PC-3 (cell line): ENCODE measurements at regions not wholly inside any gene's neighbourhood (a gene's known extent, or its start where the extent isn't known, plus 50 kb on each side); places are given as distances from the start of the nearest gene placed in this dataset.
"Not testable (repeated sequence)": the region's sequence is repeated elsewhere in the genome, so short reads cannot be mapped to it uniquely, and the experiment has no call there.

ENCODE experiments used
- ATAC-seq: fragments of 200-7000 bp; cut with Tn5 transposase; 2 replicates; pipeline ENCODE4 v1.9.1; 2020; ENCODE audit warnings: mild to moderate bottlenecking, moderate library complexity
- BruUV-seq: library from RNA; stranded (reverse); fragments of 400-500 nt; replicated peaks from 2 replicates; lab custom pipeline; 2021; lab: Mats Ljungman, UMichigan
- CTCF ChIA-PET: fragments of 300-600 bp; sonication (Branson Sonifier 250); formaldehyde crosslinking; loops from one replicate; lab custom pipeline; 2022; ENCODE audit warnings: antibody characterized with exemption; lab: Charles Lee
- POLR2A ChIA-PET: fragments of 300-600 bp; sonication (Branson Sonifier 250); formaldehyde crosslinking; loops from one replicate; lab custom pipeline; 2022; ENCODE audit warnings: antibody characterized with exemption; ENCODE audit not compliant: unreplicated experiment; lab: Charles Lee
- DNase-seq: peaks from one replicate; pipeline ENCODE4 v3.0.0-alpha.2; 2015
- H2AFZ ChIP-seq: fragments of 300-600 bp; sonication (generic); 2 replicates; pipeline ENCODE4 v1.6.0; 2016; ENCODE audit warnings: antibody characterized with exemption, low read length
- H3F3A ChIP-seq: fragments of 300-600 bp; sonication (generic); one replicate; pipeline ENCODE4 v1.6.0; 2017; ENCODE audit warnings: antibody characterized with exemption, low read length, control low read depth, mild to moderate bottlenecking; ENCODE audit not compliant: unreplicated experiment
- H3K27ac ChIP-seq: fragments of 300-600 bp; sonication (generic); 2 replicates; pipeline ENCODE4 v1.5.1; 2016; ENCODE audit warnings: mild to moderate bottlenecking, low read length
- H3K27me3 ChIP-seq: fragments of 300-600 bp; sonication (generic); 2 replicates; pipeline ENCODE4 v1.6.1; 2016; ENCODE audit warnings: low read length, mixed read lengths
- H3K36me3 ChIP-seq: fragments of 300-600 bp; sonication (generic); 2 replicates; pipeline ENCODE4 v1.6.1; 2016; ENCODE audit warnings: low read depth, mixed run types, low read length, mixed read lengths
- H3K4me1 ChIP-seq: fragments of 300-600 bp; sonication (generic); 2 replicates; pipeline ENCODE4 v1.5.1; 2016; ENCODE audit warnings: low read length; ENCODE audit not compliant: insufficient read depth
- H3K4me2 ChIP-seq: fragments of 300-600 bp; sonication (generic); 2 replicates; pipeline ENCODE4 v1.6.0; 2016; ENCODE audit warnings: low read length
- H3K4me3 ChIP-seq: fragments of 300-600 bp; sonication (generic); 2 replicates; pipeline ENCODE4 v1.5.1; 2016; ENCODE audit warnings: mild to moderate bottlenecking, low read length, mixed read lengths
- H3K79me2 ChIP-seq: fragments of 300-600 bp; sonication (generic); 2 replicates; pipeline ENCODE4 v1.6.1; 2017; ENCODE audit warnings: low read length, mixed read lengths
- H3K9ac ChIP-seq: fragments of 300-600 bp; sonication (generic); 2 replicates; pipeline ENCODE4 v1.6.0; 2016; ENCODE audit warnings: mild to moderate bottlenecking, low read length
- H3K9me2 ChIP-seq: fragments of 300-600 bp; sonication (generic); replicated peaks from 2 replicates; pipeline ENCODE4 v1.6.1; 2016; ENCODE audit warnings: mixed run types, low read length, mixed read lengths
- H3K9me3 ChIP-seq: fragments of 300-600 bp; sonication (generic); 2 replicates; pipeline ENCODE4 v1.6.1; 2016; ENCODE audit warnings: low read length, mixed read lengths
- H4K20me1 ChIP-seq: fragments of 300-600 bp; sonication (generic); 2 replicates; pipeline ENCODE4 v1.6.1; 2016; ENCODE audit warnings: low read length, mixed read lengths
- EZH2 ChIP-seq: fragments of 300-600 bp; sonication (generic); IDR thresholded peaks from one replicate; pipeline ENCODE4 v1.6.1; 2017; ENCODE audit warnings: antibody characterized with exemption, mild to moderate bottlenecking, low read length; ENCODE audit not compliant: unreplicated experiment
- EZH2phosphoT487 ChIP-seq: fragments of 300-600 bp; sonication (generic); IDR thresholded peaks from 2 replicates; pipeline ENCODE4 v1.6.1; 2018; ENCODE audit warnings: mild to moderate bottlenecking, antibody characterized with exemption, low read length, borderline replicate concordance
- intact Hi-C: fragments of 100-400 bp; cut with micrococcal nuclease; formaldehyde crosslinking; loops from 2 replicates; pipeline ENCODE4 v1.9.0; 2023
- TF ChIP-seq, protein P1 (sequence below): fragments of 300-600 bp; sonication (generic); conservative IDR thresholded peaks from 2 replicates; pipeline ENCODE4 v1.5.1; 2017; ENCODE audit warnings: antibody characterized with exemption, low read depth, mild to moderate bottlenecking, low read length

DNA sequence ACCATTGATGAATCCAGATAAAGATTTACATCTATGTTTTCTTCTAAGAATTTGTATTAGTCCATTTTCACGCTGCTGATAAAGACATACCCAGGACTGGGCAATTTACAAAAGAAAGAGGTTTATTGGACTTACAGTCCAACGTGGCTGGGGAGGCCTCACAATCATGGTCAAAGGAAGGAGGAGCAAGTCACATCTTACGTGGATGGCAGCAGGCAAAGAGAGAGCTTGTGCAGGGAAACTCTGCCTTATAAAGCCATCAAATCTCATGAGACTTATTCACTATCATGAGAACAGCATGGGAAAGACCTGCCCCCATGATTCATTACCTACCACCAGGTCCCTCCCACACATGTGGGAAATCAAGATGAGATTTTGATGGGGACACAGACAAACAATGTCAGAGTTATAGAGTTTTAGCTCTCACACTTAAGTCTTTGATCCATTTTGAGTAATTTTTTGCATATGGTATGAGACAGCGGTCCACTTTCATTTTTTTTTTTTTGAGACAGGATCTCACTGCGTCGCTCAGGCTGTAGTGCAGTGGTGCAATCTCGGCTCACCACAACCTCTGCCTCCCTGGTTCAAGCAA, 53.5 kb upstream of the JADE2 start:
- CTCF ChIA-PET, result not testable (repeated sequence)

DNA sequence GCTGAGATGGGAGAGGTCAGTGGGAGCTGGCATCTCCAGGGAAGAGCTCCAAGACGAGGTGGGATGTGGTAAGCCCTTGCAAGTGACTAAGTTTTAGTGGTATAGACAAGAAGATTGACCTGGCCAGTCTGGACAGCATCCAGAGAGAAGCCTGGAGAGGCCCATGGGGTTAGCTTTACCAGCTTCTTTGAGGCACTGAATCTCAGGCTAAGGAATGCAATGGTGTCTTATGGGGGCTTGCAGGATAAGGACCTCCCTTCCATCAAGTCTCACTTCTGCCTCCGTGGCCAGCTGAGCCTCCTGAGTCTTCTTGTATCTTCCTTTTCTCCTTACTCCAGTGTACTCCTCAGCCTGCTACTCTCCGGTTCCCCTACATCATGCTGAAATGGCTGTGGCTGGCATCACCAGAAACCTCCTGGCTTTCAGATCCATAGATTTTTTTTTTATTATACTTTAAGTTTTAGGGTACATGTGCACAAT, 56.5 kb upstream of the JADE2 start:
- no peaks in the 10 kb centered on the region for H3K9me3 ChIP-seq
- CTCF ChIA-PET, result no interaction called here

More for the DNA sequence above, 53.5 kb upstream of the JADE2 start:
- POLR2A ChIA-PET, H3K4me2 ChIP-seq, DNase-seq, H4K20me1 ChIP-seq, H3K4me1 ChIP-seq, ATAC-seq, H3K27me3 ChIP-seq, H3K79me2 ChIP-seq, H3K9me3 ChIP-seq, H3K27ac ChIP-seq, H3K4me3 ChIP-seq, intact Hi-C loops, H2AFZ ChIP-seq, H3K36me3 ChIP-seq, H3F3A ChIP-seq, H3K9ac ChIP-seq, H3K9me2 ChIP-seq, BruUV-seq: not testable (repeated sequence)

DNA sequence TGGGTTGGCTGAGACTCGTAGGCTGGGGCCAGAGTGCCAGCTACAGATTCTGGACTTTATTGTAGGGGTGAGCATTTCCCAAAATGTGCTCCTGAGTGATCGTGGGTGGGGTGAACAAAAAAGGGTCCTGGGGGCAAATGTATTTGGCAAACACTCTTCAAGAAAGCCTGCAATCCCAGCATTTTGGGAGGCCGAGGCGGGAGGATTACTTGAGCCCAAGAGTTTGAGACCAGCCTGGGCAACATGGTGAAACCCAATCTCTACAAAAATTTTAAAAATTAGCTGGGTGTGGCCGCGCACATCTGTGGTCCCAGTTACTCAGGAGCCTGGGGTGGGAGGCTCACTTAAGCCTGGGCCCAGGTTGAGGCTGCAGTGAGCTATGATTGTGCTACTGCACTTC, 55.5 kb upstream of the CDKN2AIPNL start:
- no peak overlapping the region for H3K27ac ChIP-seq
- peaks cover 13% of the 10 kb centered on the region; the same call in 1 of the 2 replicates for H3K4me1 ChIP-seq
- no peaks in the 10 kb centered on the region for H3K9me2 ChIP-seq
- intact Hi-C loops, result loop anchor here (5.0 kb wide), 3 partner anchors 40 to 55 kb away; partner anchors contain the start of gene CDKN2AIPNL
- no peaks in the 10 kb centered on the region for H4K20me1 ChIP-seq
- ChIA-PET POLR2A (interaction anchor here (0.6 to 0.9 kb wide), 2 partner anchors 36 to 58 kb away, joined by 4 to 5 read pairs; no protein-coding TSS in a partner anchor), CTCF (interaction anchor here (0.6 kb wide), 1 partner anchor 44 kb away, joined by 3 read pairs; no protein-coding TSS in a partner anchor)
- no peaks in the 10 kb centered on the region for H3K36me3 ChIP-seq
- no peaks in the 10 kb centered on the region for H3F3A ChIP-seq
- H3K27me3 ChIP-seq, result no peaks in the 10 kb centered on the region
- H3K4me3 ChIP-seq, result no peak overlapping the region
- peak overlapping the region; percentile 89 for H3K4me2 ChIP-seq
- H3K9me3 ChIP-seq, result no peaks in the 10 kb centered on the region
- ATAC-seq (no peak), DNase-seq (no peak)
- no peak for TF ChIP-seq EZH2phosphoT487
- TF ChIP-seq EZH2, result no peak
- TF ChIP-seq, protein P1, sequence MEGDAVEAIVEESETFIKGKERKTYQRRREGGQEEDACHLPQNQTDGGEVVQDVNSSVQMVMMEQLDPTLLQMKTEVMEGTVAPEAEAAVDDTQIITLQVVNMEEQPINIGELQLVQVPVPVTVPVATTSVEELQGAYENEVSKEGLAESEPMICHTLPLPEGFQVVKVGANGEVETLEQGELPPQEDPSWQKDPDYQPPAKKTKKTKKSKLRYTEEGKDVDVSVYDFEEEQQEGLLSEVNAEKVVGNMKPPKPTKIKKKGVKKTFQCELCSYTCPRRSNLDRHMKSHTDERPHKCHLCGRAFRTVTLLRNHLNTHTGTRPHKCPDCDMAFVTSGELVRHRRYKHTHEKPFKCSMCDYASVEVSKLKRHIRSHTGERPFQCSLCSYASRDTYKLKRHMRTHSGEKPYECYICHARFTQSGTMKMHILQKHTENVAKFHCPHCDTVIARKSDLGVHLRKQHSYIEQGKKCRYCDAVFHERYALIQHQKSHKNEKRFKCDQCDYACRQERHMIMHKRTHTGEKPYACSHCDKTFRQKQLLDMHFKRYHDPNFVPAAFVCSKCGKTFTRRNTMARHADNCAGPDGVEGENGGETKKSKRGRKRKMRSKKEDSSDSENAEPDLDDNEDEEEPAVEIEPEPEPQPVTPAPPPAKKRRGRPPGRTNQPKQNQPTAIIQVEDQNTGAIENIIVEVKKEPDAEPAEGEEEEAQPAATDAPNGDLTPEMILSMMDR, result no peak
- no peaks in the 10 kb centered on the region for H3K79me2 ChIP-seq
- H2AFZ ChIP-seq, result no peak overlapping the region
- no TSS peak for BruUV-seq
- H3K9ac ChIP-seq, result no peak overlapping the region

More for the DNA sequence above, 56.5 kb upstream of the JADE2 start:
- Histone ChIP-seq H3K4me2 (no peak overlapping the region), H3K27ac (no peak overlapping the region), H3K9ac (no peak overlapping the region), H3K27me3 (no peaks in the 10 kb centered on the region), H3K36me3 (no peaks in the 10 kb centered on the region), H3K4me3 (no peak overlapping the region), H3K79me2 (no peaks in the 10 kb centered on the region), H3K4me1 (peaks cover 13% of the 10 kb centered on the region; the same call in 1 of the 2 replicates), H2AFZ (no peak overlapping the region), H3K9me2 (no peaks in the 10 kb centered on the region), H4K20me1 (no peaks in the 10 kb centered on the region), H3F3A (no peaks in the 10 kb centered on the region)
- TF ChIP-seq, protein P1, result no peak
- TF ChIP-seq EZH2phosphoT487 (no peak), EZH2 (no peak)
- POLR2A ChIA-PET, result no interaction called here
- intact Hi-C loops, result loop anchor here (5.0 kb wide), 3 partner anchors 38 to 57 kb away; partner anchors contain the start of gene CDKN2AIPNL
- ATAC-seq, result no peak
- DNase-seq, result no peak
- BruUV-seq, result no TSS peak
